SK-N-DZ (cell line): ENCODE measurements at regions not wholly inside any gene's neighbourhood (a gene's known extent, or its start where the extent isn't known, plus 50 kb on each side); places are given as distances from the start of the nearest gene placed in this dataset.

Source experiments
- DNase-seq: peaks from one replicate; pipeline ENCODE4 v3.0.0-alpha.2; 2015; ENCODE audit warnings: low spot score

DNA sequence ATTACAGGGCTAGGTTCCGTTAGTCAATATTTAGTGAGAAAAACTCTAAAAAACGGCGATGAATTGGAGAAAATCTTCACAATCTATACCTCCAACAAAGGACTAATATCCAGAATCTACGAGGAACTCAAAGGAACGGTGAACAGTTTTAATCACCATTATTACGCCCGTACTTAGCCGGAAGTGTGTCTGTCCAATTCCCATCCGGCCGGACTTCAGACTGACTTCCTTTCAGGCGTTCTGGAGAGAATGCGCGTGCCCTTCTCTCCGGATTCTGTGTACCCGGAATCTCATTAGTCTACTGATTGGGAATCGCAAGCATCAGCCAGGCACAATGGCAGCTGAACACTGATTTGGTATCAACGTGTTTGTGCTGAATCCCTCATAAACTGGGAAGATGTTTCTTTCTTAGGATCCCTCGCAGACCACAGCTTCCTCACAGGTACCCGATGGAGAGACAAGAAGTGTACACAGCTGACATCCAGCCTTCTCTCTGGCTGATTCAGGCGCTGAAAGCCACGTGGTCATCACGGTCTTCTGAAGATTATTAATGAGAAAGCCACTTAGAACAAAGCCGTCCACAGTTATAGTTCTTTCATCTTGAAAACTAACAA is 239.9 kb downstream of the ZNF516 start:
- no peak for DNase-seq

DNA sequence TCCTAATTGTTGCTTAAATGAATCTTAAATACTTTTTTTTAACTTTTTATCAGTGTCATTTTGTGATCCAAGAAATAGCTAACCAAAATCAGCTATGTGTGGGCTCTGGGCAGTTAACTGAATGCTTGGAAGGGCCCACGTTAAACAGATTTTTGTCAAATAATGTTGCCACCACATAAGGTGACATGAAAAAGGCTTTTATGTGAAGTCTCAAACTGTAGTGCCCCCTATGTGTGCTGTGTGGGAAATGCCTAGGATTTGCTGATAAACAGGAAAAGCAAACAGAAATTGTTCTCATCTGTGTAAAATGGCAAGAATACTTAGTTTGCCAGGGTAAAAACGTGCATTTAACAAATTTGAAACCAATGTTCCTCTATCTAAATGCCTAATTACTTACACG is 242.2 kb downstream of the ZNF516 start:
- DNase-seq: no peak

DNA sequence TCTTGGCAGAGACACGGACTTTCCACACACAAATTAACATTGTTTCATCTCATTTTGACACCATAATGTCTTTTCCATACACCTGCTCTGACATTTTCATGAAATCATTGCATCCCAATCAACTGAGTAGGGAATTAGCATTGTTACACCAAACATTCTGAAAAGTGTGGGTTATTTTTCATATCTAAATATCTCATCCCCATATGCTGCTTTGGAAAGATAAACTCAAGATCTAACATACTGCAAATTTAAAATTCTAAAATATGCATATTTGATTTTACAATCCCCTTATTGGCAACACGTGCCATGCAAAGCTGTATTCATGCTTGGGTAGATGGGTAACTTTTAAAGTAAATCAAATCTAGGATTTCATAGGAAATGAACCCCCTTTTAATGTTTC is 242.9 kb downstream of the ZNF516 start:
- DNase-seq: no peak

DNA sequence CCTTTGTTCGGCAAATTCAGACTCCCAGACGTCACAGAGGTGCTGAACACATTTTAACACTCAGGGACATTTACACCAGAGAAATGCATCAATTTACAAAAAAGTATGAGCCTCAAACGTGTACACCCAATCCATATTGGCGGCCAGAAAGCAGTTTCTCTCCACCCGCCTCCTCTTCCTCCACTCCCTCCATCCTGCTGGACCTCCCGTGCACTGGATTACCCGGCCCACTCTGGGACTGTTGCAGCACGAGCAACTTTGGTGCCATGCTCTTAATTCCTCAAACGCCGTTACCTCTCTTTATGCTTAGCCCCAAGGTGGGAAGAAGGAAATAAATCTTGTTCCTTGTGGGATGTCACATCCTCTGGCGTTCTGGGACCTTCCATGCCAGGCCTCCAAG is 243.4 kb downstream of the ZNF516 start:
- DNase-seq: no peak

DNA sequence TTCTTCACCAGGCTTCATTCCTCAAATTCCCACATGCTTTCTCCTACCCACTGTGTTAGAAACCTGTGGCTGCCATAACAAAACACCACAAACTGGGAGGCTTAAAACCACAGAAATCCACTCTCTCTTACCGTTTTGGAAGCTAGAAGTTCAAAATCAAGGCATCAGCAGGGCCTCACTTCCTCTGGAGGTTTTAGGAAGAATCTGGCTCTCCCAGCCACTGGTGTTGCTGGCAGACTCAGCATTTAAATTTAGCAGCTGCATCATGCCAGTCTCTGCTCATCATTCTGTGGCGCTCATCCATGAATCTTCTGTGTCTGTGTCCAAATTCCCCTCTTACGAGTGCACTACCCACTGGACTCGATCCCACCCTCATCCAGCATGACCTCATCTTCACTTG is 248.5 kb downstream of the ZNF516 start:
- DNase-seq: no peak

DNA sequence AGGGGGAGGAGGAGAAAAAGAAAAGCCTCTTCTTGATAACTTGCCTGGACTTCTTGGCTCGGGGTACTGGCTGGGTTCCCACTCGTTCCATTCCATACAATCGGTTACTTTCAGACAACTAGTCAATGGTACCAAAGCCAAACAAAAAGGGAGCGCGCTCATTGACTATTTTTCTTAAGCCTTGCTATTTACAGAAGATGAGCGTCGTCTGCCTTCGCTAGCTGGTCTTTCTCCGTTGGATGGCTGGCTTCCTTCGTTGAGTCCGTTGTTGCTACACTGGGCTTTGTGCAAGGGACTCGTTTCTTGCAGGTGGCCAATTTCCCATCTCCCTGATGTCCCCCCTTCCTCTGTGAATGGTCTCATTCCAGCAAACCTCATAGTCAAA is 260.4 kb downstream of the ZNF516 start:
- DNase-seq: no peak

DNA sequence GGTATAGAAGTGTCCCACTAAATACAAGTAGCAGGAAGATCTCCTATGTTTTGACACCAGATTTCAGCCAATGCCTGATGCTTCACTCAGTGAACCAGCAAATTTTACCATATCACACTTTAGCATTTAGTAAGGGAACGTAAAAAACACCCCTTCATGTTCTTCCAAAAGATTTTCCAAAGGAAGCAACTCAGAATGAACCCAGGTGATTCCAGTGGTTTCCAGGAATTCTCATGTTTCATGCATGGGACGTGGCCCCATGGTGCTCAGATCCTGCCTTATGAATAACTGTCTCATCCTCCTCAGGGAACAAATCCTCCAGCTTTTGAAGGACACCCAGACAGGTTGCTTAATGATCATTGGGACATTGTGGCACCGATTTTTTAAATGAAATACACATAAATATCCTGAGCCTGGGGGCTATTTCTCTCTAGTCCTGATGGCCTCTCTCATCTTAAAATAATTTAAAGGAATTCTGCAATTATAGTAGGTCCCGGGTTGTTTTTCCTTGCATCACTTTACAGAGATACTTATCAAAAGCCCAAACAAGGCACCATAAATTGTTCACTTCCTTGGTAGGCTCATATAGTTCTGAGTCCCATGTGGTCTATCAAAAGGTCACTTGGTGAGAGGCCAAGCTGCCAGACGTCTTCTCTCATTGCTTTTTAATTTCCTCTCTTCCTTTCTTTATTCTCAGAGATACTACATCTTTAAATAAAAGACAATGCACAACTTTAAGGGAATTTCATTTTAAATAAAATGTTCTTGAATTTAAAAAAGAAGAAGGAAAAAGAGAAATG is 261.0 kb downstream of the ZNF516 start:
- no peak for DNase-seq

DNA sequence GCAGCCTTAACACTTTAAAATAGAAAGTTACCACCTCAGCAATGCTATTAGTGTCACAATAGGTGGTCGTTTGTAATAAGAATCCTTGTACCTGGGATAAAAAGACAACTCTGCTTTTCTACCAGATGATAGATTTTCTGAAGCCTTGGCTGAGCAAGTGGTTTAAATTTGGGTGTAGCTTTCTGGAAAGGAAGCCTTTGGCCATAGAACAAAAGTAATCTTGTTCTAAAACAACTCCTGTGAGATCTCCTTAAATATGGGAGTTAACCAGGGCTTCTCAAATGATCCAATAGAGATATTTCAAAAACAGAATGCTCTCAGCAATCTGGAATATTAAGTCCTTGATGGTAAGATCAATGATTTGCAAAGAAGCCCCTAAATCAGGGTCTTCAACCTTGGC is 261.6 kb downstream of the ZNF516 start:
- no peak for DNase-seq

DNA sequence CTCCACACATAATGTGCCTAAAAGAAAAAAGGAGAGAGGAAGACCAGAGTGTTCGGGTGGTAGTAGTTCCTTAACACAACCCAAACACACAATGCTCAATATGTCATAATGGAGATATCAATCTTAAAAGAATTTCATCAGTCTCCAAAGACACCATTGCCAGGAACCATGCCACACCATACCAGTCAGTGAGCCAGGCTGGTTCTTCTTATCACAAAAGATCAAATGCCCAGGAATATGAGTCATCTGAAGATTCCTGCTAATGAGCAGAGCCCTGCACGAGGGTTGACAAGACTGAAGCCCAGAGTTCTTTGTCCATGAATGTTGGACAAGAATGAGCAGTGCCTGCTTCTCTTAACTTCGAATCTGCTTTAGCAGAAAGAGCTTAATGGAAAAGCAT is 262.3 kb downstream of the ZNF516 start:
- DNase-seq: no peak

DNA sequence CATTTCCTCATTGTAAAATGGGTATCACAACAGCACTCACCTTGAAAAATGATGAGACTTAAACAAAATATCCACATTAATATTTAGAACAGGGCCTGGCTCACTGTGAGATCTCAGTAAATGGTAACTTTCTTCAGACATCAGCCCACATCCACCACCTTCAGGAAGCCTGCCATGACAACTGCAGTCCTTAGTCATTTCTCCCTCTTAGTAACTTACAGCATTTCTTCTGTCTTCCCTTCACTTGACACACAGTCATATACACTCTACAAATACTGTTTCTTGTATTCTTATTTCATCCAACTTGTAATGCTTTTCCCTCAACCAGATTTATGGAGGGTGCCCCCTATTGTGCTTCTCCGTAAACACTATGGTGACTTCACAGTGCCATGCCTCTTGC is 263.0 kb downstream of the ZNF516 start:
- no peak for DNase-seq

DNA sequence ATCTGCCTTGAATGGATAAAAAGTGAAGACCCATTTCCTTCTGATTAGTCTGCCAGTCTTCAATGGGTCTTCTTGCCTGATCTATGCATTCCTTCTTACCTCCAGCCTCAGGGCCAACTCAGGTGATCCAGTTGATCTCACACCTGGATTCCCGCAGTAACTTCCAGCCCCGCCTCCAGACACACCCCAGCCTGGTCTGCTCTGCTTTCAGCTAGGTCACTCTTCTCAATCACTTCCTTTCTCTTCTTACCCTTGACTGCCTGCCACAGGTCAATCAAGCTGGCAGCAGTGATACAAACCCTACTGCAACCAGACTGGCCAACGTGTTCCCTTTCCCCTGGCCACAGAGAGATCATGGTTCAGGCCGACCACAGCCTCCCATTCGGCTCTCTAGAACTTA is 263.6 kb downstream of the ZNF516 start:
- no peak for DNase-seq

DNA sequence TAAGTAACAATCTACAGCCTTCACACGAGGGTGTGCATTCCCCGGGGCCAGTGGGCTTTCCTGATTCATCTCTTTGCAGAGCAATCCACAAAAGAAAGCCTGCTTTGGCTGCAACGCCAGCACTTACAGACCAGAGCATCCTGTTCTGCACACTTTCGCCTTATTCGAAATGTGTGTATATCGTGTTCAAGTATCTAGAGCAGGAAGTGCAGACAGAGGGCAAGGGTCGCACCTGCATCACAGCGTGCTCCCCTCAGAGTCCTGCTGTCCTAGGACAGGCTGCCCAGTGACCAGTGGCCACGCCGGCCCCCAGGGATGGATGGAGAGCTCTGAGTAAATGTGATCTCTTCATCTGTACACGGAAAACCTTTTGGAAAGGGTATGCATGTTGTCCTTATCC is 264.3 kb downstream of the ZNF516 start:
- DNase-seq: no peak

DNA sequence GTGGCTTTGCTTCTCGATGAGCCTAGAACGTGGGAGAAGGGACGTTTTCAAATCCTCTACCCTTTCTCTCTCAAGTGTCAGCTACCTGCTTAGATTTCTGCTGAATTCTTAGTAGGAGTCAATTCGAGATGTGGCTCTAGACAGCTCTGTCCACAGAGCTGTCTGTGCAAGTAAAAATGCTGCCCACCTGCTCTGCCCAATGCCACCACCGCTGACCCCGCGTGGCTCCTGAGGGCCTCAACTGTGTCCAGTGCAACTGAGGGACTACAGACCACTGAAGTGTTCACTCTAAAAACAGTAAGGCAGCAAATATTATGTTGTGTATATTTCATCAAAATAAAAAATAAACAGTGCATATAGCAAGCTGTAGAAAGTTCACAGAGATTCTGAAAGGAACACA is 266.3 kb downstream of the ZNF516 start:
- no peak for DNase-seq

DNA sequence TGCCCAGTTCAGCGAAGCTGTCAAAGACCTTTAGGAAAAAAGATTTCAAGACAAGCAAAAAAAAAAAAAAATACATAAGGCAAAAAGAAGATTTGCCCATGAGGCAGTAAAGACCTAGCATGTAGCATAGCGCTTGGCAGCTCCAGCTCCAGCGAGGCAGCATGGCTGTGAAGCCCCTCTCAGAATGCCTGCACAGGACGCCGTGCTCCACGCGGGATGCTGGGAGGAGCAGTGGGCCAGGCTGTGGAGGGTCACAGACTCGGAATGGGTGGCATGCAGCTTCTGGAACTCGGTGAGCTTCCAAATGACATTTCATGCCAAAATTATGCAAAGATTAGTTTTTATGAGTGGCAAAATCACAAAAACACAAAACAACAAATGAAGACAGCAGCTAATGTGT is 267.3 kb downstream of the ZNF516 start:
- DNase-seq: no peak

DNA sequence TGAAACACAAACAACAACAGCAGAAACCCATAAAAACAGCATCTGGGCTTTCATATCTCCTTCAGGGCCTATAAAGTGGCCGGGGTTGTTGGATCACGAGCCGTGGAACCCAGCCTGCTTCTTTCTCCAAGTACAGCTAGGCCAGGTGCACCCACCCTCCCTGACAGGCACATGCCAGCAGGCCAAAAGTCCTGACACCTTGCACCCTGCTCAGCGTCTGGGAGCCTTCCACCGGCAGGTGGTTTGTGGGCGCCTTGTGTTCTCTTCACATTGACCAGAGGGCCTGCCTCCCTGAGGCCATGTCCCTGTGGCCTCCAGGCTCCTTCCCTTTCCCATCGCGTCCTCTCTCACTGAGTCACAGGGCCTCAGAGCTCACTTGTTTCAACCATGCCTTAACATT is 271.6 kb downstream of the ZNF516 start:
- no peak for DNase-seq

DNA sequence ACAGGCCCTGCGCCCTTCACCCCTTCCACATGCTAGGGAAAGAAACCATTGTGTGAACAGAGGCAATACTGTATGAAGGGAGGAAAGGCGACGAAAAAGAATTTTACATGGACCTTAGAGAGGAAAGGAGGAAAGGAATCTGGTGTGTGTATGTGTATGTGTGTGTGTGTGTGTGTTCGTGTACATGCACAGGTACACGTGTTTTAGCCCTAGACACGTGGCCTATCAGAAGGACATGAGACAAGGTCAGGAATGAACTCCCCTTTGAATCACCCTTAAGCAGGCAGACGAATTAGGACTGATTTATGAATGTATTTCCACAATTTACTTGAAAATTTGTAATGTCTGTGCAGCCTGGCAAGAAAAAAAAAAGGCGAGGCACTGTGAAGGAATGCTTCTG is 276.0 kb downstream of the ZNF516 start:
- DNase-seq: no peak

DNA sequence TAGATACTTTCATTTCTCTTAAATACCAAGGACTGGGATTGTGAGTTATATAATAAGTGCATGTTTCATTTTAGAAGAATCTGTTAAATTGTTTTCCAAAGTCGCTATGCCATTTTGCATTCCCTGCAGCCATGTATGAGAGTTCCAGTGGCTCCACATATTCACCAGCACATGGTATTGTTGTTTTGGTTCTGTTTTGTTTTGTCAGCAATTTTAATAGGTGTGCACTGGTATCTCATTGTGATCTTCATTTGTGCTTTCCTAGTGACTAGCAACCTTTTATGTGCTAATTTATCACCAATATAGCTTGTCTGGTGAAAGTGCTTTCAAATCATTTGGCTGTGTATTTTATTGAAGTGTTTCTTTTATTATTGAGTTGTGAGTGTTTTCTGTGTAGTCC is 278.9 kb downstream of the ZNF516 start:
- no peak for DNase-seq

DNA sequence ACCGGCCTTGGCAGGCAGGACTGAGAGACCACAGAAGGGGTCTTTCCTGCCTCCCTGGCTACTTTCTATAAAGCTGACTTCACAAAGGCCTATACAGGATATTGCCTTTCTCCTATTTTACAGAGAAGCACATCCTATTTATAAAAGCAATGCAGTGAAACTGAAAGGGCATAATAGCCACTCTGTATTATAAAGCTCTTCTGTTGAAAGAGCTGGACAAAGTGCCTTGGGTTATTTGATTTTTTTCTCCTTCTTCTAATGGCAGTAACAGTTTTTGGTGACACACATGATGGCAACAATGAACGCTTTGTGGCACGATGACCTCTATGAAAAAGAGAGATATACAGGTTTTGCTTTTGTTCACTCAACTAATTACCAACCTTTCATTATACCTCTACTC is 281.1 kb downstream of the ZNF516 start:
- DNase-seq: no peak

DNA sequence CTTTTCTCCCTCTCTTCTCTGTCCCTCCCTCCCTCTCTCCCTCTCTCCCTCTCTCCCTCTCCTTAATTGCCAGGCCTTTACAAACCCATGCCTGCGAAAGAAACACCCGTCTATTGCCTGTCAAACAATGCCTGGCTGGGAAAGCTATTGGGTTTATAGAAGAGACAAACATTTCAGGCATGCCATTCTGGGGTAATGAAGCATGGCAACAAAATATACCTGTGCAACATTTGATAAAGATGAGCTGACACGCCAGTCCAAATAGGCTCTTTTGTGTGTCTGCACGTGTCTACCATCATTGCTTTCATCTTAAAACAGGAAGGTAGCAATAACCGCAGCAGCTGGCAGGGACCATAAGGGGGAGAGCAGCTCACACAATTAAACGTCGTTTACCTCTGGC is 282.1 kb downstream of the ZNF516 start:
- no peak for DNase-seq

DNA sequence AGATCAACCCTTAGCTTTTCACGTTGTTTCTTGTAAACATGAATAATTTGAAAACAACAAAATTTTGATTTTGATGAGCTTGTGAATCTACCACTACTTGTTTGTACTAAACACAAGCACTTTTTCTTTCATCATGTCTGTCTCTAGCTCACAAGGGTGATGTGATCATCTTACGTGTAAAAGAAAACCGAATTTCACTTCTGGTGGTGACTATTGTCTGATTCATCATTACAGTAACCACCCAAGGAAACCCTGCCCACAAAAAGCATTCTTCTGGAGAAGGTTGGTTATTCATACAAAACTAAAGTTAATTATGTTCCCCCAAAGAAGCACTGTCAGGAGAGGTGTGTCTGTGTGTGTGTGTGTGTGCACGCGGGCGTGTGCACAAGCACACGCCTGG is 285.4 kb downstream of the ZNF516 start:
- DNase-seq: no peak

DNA sequence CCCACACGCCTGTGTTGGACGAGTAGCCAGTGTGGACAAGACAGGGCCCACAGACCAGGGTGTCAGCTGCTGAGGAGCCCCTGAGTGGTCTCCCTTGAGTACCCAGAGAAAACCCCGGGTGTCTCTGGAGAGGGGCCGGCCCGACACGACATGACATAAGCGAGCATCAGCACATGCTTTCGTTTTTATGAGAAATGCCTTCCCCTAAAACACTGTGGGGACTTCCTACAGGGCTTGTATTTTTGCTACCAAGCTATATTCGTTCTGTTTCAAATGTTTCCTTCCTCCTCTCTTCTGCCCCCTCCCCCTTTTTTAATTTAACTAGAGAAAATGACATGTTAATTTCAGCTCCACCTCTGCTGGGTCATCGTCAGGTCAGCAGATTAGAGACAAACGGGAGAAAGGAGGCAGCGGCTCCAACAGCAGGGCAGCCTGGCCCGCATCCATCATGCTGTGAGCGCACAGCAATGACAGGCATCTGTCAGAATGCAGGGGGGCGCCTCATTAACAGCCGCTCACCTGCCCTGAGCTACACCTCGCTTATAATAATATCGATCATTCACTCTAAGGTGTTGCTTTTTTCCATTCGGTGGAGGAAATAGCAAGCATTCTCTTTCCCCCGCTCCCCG is 286.2 kb downstream of the ZNF516 start:
- DNase-seq: no peak

DNA sequence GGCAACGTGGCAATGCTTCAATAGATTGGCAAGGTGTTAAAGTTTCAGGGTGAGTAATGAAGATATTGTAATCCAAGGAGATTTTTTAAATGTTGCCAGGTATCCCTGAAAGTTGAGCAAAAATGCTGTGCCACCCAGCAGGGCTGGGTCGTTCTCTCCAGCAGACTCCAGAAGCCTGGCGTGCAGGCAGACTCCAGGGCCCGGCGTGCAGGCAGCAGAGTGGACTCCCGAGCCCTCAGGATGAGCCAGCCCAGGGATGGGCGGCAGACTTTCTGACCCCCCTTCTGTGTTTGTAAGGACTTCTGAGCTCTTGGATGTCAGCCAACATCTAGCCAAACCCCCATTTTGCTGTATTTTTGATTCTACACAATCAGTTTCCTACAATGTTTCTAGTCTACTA is 289.1 kb downstream of the ZNF516 start:
- no peak for DNase-seq

DNA sequence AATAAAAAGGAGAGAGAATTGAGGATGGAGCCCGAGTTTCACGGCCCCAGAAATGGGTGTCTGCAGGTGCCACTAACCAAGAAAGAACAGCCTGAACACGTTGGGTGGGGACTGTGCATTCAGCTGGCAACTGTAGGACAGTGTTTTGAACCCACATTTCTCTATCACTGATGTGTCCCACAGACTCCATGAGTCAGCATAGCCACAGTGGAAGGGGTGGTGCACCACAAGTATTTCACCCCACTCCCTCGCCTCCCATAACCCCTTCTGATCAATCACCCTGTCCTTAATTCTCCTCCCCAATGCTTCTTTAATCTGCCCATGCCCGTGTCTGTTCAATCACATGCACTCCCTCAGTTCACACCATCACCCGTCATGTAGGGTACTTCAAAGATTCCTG is 291.5 kb downstream of the ZNF516 start:
- DNase-seq: no peak
